OCI-LY3 (cell line): ENCODE measurements at regions not wholly inside any gene's neighbourhood (a gene's known extent, or its start where the extent isn't known, plus 50 kb on each side); places are given as distances from the start of the nearest gene placed in this dataset.

Source experiments
- H2AFZ ChIP-seq: fragments of 200-600, 300-600 bp; shearing (Covaris generic); 2 replicates; pipeline ENCODE4 v1.6.0; 2014; ENCODE audit warnings: antibody characterized with exemption, low read depth, low read length
- H3K27ac ChIP-seq: fragments of 200-600, 300-600 bp; sonication (generic); 2 replicates; pipeline ENCODE4 v1.5.1; 2014; ENCODE audit warnings: mild to moderate bottlenecking, low read length, moderate library complexity, mixed read lengths
- H3K27me3 ChIP-seq: fragments of 200-600, 300-600 bp; sonication (generic); 2 replicates; pipeline ENCODE4 v1.6.1; 2014; ENCODE audit warnings: low read depth, low read length, mixed read lengths
- H3K36me3 ChIP-seq: fragments of 200-600, 300-600 bp; sonication (generic); replicated peaks from 2 replicates; pipeline ENCODE3; 2014; ENCODE audit warnings: low read depth, low read length, mixed read lengths
- H3K4me1 ChIP-seq: fragments of 300-600, 200-600 bp; sonication (generic); 2 replicates; pipeline ENCODE4 v1.6.1; 2014; ENCODE audit warnings: low read length, mixed read lengths
- H3K4me2 ChIP-seq: fragments of 200-600, 300-600 bp; sonication (generic); 2 replicates; pipeline ENCODE4 v1.6.1; 2014; ENCODE audit warnings: low read length, mixed read lengths
- H3K4me3 ChIP-seq: fragments of 300-600, 200-600 bp; sonication (generic); 2 replicates; pipeline ENCODE4 v1.5.1; 2014; ENCODE audit warnings: antibody characterized with exemption, mild to moderate bottlenecking, low read length, moderate library complexity
- H3K79me2 ChIP-seq: fragments of 300-600, 200-600 bp; shearing (Covaris generic); 2 replicates; pipeline ENCODE4 v1.6.1; 2014; ENCODE audit warnings: mild to moderate bottlenecking, low read length, mixed read lengths
- H3K9ac ChIP-seq: fragments of 300-600, 200-600 bp; shearing (Covaris generic); 2 replicates; pipeline ENCODE4 v1.6.0; 2014; ENCODE audit warnings: mild to moderate bottlenecking, low read length, moderate library complexity
- H3K9me3 ChIP-seq: fragments of 200-600, 300-600 bp; shearing (Covaris generic); 2 replicates; pipeline ENCODE4 v1.6.1; 2014; ENCODE audit warnings: low read length, mixed read lengths; ENCODE audit not compliant: insufficient read depth
- H4K20me1 ChIP-seq: fragments of 200-600, 300-600 bp; sonication (generic); 2 replicates; pipeline ENCODE4 v1.6.1; 2016; ENCODE audit warnings: low read length, mixed read lengths; ENCODE audit not compliant: insufficient read depth
- CTCF ChIP-seq: fragments of 200-600, 300-600 bp; sonication (generic); IDR thresholded peaks from 2 replicates; pipeline ENCODE4 v1.5.1; 2014; ENCODE audit warnings: antibody characterized with exemption, low read length, low read depth
- EZH2phosphoT487 ChIP-seq: fragments of 200-600 bp; shearing (Covaris generic); IDR thresholded peaks from 2 replicates; pipeline ENCODE4 v1.6.1; 2018; ENCODE audit warnings: antibody characterized with exemption, mixed run types, low read depth

GRCh38 chr1:71240656-71241055 lies 159.8 kb upstream of the ZRANB2 start:
- peaks cover 10% of the 10 kb centered on the region for H3K4me1 ChIP-seq
- H3K79me2 ChIP-seq = no peaks in the 10 kb centered on the region
- no peak overlapping the region for H2AFZ ChIP-seq
- TF ChIP-seq CTCF (no peak), EZH2phosphoT487 (no peak)
- no peaks in the 10 kb centered on the region for H3K9me3 ChIP-seq
- no peaks in the 10 kb centered on the region for H3K27me3 ChIP-seq
- no peak overlapping the region for H3K4me3 ChIP-seq
- no peak overlapping the region for H3K27ac ChIP-seq
- H3K36me3 ChIP-seq = no peaks in the 10 kb centered on the region
- H3K9ac ChIP-seq = no peak overlapping the region
- H3K4me2 ChIP-seq = no peak overlapping the region
- H4K20me1 ChIP-seq = no peaks in the 10 kb centered on the region

GRCh38 chr1:71236503-71236902 lies 155.7 kb upstream of the ZRANB2 start:
- no peaks in the 10 kb centered on the region for H3K36me3 ChIP-seq
- TF ChIP-seq EZH2phosphoT487 (no peak), CTCF (no peak)
- H4K20me1 ChIP-seq = no peaks in the 10 kb centered on the region
- H3K4me1 ChIP-seq = no peaks in the 10 kb centered on the region
- no peak overlapping the region for H2AFZ ChIP-seq
- H3K4me2 ChIP-seq = no peak overlapping the region
- no peak overlapping the region for H3K4me3 ChIP-seq
- H3K27ac ChIP-seq = no peak overlapping the region
- H3K9me3 ChIP-seq = no peaks in the 10 kb centered on the region
- no peaks in the 10 kb centered on the region for H3K27me3 ChIP-seq
- no peak overlapping the region for H3K9ac ChIP-seq
- no peaks in the 10 kb centered on the region for H3K79me2 ChIP-seq

- Histone ChIP-seq H4K20me1 (no peaks in the 10 kb centered on the region), H3K27me3 (no peaks in the 10 kb centered on the region), H3K79me2 (no peaks in the 10 kb centered on the region), H3K9ac (no peak overlapping the region), H3K9me3 (no peaks in the 10 kb centered on the region), H3K4me2 (no peak overlapping the region), H3K4me1 (no peaks in the 10 kb centered on the region), H3K36me3 (no peaks in the 10 kb centered on the region), H3K27ac (no peak overlapping the region), H2AFZ (no peak overlapping the region), H3K4me3 (no peak overlapping the region)
- TF ChIP-seq EZH2phosphoT487 = no peak
- no peak for TF ChIP-seq CTCF
Measured at GRCh38 chr1:71233645-71234044, 152.8 kb upstream of the ZRANB2 start.

- no peaks in the 10 kb centered on the region for H3K4me1 ChIP-seq
- H3K27ac ChIP-seq = no peak overlapping the region
- H3K36me3 ChIP-seq = no peaks in the 10 kb centered on the region
- TF ChIP-seq EZH2phosphoT487 (no peak), CTCF (no peak)
- H3K4me2 ChIP-seq = no peak overlapping the region
- H3K9ac ChIP-seq = no peak overlapping the region
- no peaks in the 10 kb centered on the region for H3K9me3 ChIP-seq
- H2AFZ ChIP-seq = no peak overlapping the region
- H3K79me2 ChIP-seq = no peaks in the 10 kb centered on the region
- no peak overlapping the region for H3K4me3 ChIP-seq
- H4K20me1 ChIP-seq = no peaks in the 10 kb centered on the region
- no peaks in the 10 kb centered on the region for H3K27me3 ChIP-seq
Measured at GRCh38 chr1:71232786-71233185, 152.0 kb upstream of the ZRANB2 start.
